IPS-15b (cell line): ENCODE measurements at regions not wholly inside any gene's neighbourhood (a gene's known extent, or its start where the extent isn't known, plus 50 kb on each side); places are given as distances from the start of the nearest gene placed in this dataset.

Experiments
- H3K27me3 ChIP-seq: one replicate; pipeline ENCODE4 v1.6.1; 2013; ENCODE audit warnings: low read length; ENCODE audit not compliant: control insufficient read depth, insufficient read depth
- H3K36me3 ChIP-seq: one replicate; pipeline ENCODE4 v1.6.1; 2013; ENCODE audit warnings: low read length; ENCODE audit not compliant: control insufficient read depth, insufficient read depth
- H3K4me1 ChIP-seq: one replicate; pipeline ENCODE4 v1.6.1; 2013; ENCODE audit warnings: mild to moderate bottlenecking, low read length; ENCODE audit not compliant: control insufficient read depth, insufficient read depth
- H3K4me3 ChIP-seq: one replicate; pipeline ENCODE4 v1.5.1; 2013; ENCODE audit warnings: low read depth, low read length
- H3K9ac ChIP-seq: one replicate; pipeline ENCODE4 v1.6.1; 2013; ENCODE audit warnings: low read depth, mild to moderate bottlenecking, low read length
- H3K9me3 ChIP-seq: one replicate; pipeline ENCODE4 v1.6.1; 2013; ENCODE audit warnings: mild to moderate bottlenecking, low read length; ENCODE audit not compliant: control insufficient read depth, insufficient read depth

GRCh38 chr1:184806296-184806721, 51.7 kb upstream of the EDEM3 start:
- no peaks in the 10 kb centered on the region for H3K36me3 ChIP-seq
- no peaks in the 10 kb centered on the region for H3K4me1 ChIP-seq
- no peaks in the 10 kb centered on the region for H3K9me3 ChIP-seq
- no peaks in the 10 kb centered on the region for H3K27me3 ChIP-seq
- H3K9ac ChIP-seq: no peak overlapping the region
- no peak overlapping the region for H3K4me3 ChIP-seq

GRCh38 chr1:184805667-184806295, 51.1 kb upstream of the EDEM3 start:
- Histone ChIP-seq H3K4me3 (no peak overlapping the region), H3K9me3 (no peaks in the 10 kb centered on the region)

More at GRCh38 chr1:184805667-184806295, 51.1 kb upstream of the EDEM3 start:
- Histone ChIP-seq H3K36me3 (no peaks in the 10 kb centered on the region), H3K27me3 (no peaks in the 10 kb centered on the region), H3K9ac (no peak overlapping the region), H3K4me1 (no peaks in the 10 kb centered on the region)
